ENCODE measurements at regions not wholly inside any gene's neighbourhood (a gene's known extent, or its start where the extent isn't known, plus 50 kb on each side); places are given as distances from the start of the nearest gene placed in this dataset.

GRCh38 chr10:33780961-33781360 is 446.5 kb upstream of the NRP1 start:
- Histone ChIP-seq H3K9me3 (no peaks in the 10 kb centered on the region), H3K36me3 (ENCODE audit: low read depth) (no peaks in the 10 kb centered on the region), H3K4me3 (no peak overlapping the region), H3K4me1 (ENCODE audit: low read depth) (no peaks in the 10 kb centered on the region)
- ATAC-seq (no peak), DNase-seq (no peak)
- intact Hi-C loops (cut with DNase I, micrococcal nuclease) = no loop called here
- no peak for TF ChIP-seq CTCF (IDR thresholded peaks at IDR 0.05)

- Histone ChIP-seq H3K4me3 (no peak overlapping the region), H3K36me3 (ENCODE audit: low read depth) (no peaks in the 10 kb centered on the region), H3K4me1 (ENCODE audit: low read depth) (no peaks in the 10 kb centered on the region), H3K9me3 (no peaks in the 10 kb centered on the region)
- no peak for ATAC-seq
- no peak for TF ChIP-seq CTCF (IDR thresholded peaks at IDR 0.05)
- intact Hi-C loops (cut with DNase I, micrococcal nuclease) = no loop called here
- DNase-seq = no peak
These were observed 442.8 kb upstream of the NRP1 start for GRCh38 chr10:33777223-33777622.

- ATAC-seq (no peak), DNase-seq (no peak)
- intact Hi-C loops (cut with DNase I, micrococcal nuclease) = no loop called here
- no peaks in the 10 kb centered on the region for H3K4me1 ChIP-seq (ENCODE audit: low read depth)
- H3K36me3 ChIP-seq (ENCODE audit: low read depth) = no peaks in the 10 kb centered on the region
- no peak for TF ChIP-seq CTCF (IDR thresholded peaks at IDR 0.05)
- no peaks in the 10 kb centered on the region for H3K9me3 ChIP-seq
- no peak overlapping the region for H3K4me3 ChIP-seq
These were observed 442.1 kb upstream of the NRP1 start for GRCh38 chr10:33776419-33777070.

- Histone ChIP-seq H3K9me3 (no peaks in the 10 kb centered on the region), H3K4me1 (ENCODE audit: low read depth) (no peaks in the 10 kb centered on the region), H3K36me3 (ENCODE audit: low read depth) (no peaks in the 10 kb centered on the region), H3K4me3 (no peak overlapping the region)
- intact Hi-C loops (cut with DNase I, micrococcal nuclease) = no loop called here
- ATAC-seq (no peak), DNase-seq (no peak)
- no peak for TF ChIP-seq CTCF (IDR thresholded peaks at IDR 0.05)
These were observed 440.4 kb upstream of the NRP1 start for GRCh38 chr10:33774857-33775256.

- TF ChIP-seq CTCF (IDR thresholded peaks at IDR 0.05) = no peak
- intact Hi-C loops (cut with DNase I, micrococcal nuclease) = no loop called here
- no peak for DNase-seq
- ATAC-seq = no peak
- Histone ChIP-seq H3K9me3 (no peaks in the 10 kb centered on the region), H3K36me3 (ENCODE audit: low read depth) (no peaks in the 10 kb centered on the region), H3K4me3 (no peak overlapping the region), H3K4me1 (ENCODE audit: low read depth) (no peaks in the 10 kb centered on the region)
These were observed 439.5 kb upstream of the NRP1 start for GRCh38 chr10:33773886-33774480.

- DNase-seq (no peak), ATAC-seq (no peak)
- Histone ChIP-seq H3K4me1 (ENCODE audit: low read depth) (no peaks in the 10 kb centered on the region), H3K4me3 (no peak overlapping the region), H3K9me3 (no peaks in the 10 kb centered on the region), H3K36me3 (ENCODE audit: low read depth) (no peaks in the 10 kb centered on the region)
- no peak for TF ChIP-seq CTCF (IDR thresholded peaks at IDR 0.05)
- intact Hi-C loops (cut with DNase I, micrococcal nuclease) = no loop called here
These were observed 438.7 kb upstream of the NRP1 start for GRCh38 chr10:33773253-33773573.

All from mucosa of descending colon (tissue), 3 donors.